Suprapubic skin (tissue), 4 donors: ENCODE measurements at regions not wholly inside any gene's neighbourhood (a gene's known extent, or its start where the extent isn't known, plus 50 kb on each side); places are given as distances from the start of the nearest gene placed in this dataset.

Source experiments
- DNase-seq, 2 donors: peaks; one replicate each; pipeline ENCODE4 v3.0.0-alpha.2; 2019; ENCODE audit warnings: low spot score in 2 of 2
- H3K27ac ChIP-seq: fragments of 200-600 bp; sonication (generic); one replicate; pipeline ENCODE4 v1.5.1; 2019
- H3K27me3 ChIP-seq: fragments of 200-600 bp; sonication (generic); one replicate; pipeline ENCODE4 v1.5.1; 2019
- H3K36me3 ChIP-seq: fragments of 200-600 bp; sonication (generic); one replicate; pipeline ENCODE4 v1.5.1; 2019
- H3K4me1 ChIP-seq: fragments of 200-600 bp; sonication (generic); one replicate; pipeline ENCODE4 v1.5.1; 2019
- H3K4me3 ChIP-seq: fragments of 200-600 bp; sonication (generic); one replicate; pipeline ENCODE4 v1.5.1; 2019; ENCODE audit warnings: mild to moderate bottlenecking
- H3K9me3 ChIP-seq: fragments of 200-600 bp; sonication (generic); one replicate; pipeline ENCODE4 v1.5.1; 2019
- EP300 ChIP-seq: sonication (generic); formaldehyde crosslinking; IDR thresholded peaks from one replicate; pipeline ENCODE4 v1.6.1; 2017; ENCODE audit warnings: antibody characterized with exemption
- POLR2A ChIP-seq, 2 donors: fragments of 450-650 bp; IDR thresholded peaks; one replicate each; pipeline ENCODE4 v1.6.1; 2017; ENCODE audit warnings: antibody characterized with exemption in 2 of 2, mild to moderate bottlenecking in 2 of 2, moderate library complexity in 2 of 2
- POLR2AphosphoS5 ChIP-seq, 3 donors: sonication (generic); formaldehyde crosslinking; IDR thresholded peaks; one replicate each; pipeline ENCODE4 v1.6.1; 2017; ENCODE audit warnings: antibody characterized with exemption in 3 of 3
- WGBS: methylation state at CpG from one replicate; pipeline ENCODE4 v1.1.5; 2018; 5-methylcytosine and 5-hydroxymethylcytosine counted together
- TF ChIP-seq, protein P1 (sequence below), 2 donors: fragments of 200-600 bp in 1 of 2; fragments of 450-650 bp in 1 of 2; sonication (generic) in 1 of 2; IDR thresholded peaks; one replicate each; pipeline ENCODE4 v1.5.1; 2016 to 2019; ENCODE audit warnings: antibody characterized with exemption in 2 of 2, mild to moderate bottlenecking in 1 of 2, moderate library complexity in 1 of 2

DNA sequence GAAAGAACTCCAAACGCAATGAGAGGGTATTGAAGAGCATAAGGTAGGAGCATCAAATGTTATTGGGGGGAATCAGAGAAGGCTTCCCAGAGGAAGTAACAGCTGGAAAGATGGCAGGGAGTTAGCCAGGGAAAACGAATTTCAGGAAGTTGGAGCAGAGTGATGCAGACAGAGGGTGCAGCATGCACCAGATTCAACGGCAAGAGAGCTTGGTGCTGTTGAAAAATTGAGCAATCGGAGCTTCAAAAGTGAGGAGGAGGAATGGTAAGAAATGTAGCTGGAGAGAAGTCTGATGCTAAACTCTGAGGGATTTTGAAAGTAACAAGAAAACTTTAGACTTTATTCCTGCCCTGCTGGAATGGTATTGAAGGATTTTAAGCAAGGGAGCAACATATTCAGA lies 541.0 kb upstream of the LMCD1 start:
- Histone ChIP-seq H3K27me3 (no peaks in the 10 kb centered on the region), H3K4me1 (no peaks in the 10 kb centered on the region), H3K36me3 (no peaks in the 10 kb centered on the region), H3K27ac (no peak overlapping the region), H3K9me3 (no peaks in the 10 kb centered on the region), H3K4me3 (no peak overlapping the region)
- 72% methylated on average over 4 of the region's 4 CpGs for WGBS
- TF ChIP-seq POLR2AphosphoS5 (IDR thresholded peaks at IDR 0.05) (no peak), POLR2A (IDR thresholded peaks at IDR 0.05) (no peak), EP300 (no peak)
- TF ChIP-seq, protein P1, sequence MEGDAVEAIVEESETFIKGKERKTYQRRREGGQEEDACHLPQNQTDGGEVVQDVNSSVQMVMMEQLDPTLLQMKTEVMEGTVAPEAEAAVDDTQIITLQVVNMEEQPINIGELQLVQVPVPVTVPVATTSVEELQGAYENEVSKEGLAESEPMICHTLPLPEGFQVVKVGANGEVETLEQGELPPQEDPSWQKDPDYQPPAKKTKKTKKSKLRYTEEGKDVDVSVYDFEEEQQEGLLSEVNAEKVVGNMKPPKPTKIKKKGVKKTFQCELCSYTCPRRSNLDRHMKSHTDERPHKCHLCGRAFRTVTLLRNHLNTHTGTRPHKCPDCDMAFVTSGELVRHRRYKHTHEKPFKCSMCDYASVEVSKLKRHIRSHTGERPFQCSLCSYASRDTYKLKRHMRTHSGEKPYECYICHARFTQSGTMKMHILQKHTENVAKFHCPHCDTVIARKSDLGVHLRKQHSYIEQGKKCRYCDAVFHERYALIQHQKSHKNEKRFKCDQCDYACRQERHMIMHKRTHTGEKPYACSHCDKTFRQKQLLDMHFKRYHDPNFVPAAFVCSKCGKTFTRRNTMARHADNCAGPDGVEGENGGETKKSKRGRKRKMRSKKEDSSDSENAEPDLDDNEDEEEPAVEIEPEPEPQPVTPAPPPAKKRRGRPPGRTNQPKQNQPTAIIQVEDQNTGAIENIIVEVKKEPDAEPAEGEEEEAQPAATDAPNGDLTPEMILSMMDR (IDR thresholded peaks at IDR 0.05): no peak
- DNase-seq: no peak

DNA sequence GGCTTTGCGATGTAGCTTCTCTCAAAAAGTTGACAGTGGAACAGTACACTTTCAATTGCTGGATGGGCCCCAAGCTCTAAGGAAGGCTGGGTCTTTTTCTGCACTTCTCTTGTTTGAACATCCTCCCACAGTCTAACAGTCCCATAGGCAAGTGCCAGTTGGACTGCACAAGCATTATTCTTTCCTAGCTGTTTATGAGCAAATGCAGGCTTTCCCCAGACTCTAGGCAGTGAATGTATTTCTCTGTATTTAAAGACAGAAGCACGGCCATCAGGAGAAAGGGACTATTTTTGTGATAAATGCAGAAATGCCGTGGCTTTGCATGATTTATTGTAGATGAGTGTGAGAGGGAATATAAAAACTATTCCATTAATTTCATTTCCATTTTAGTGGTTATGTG lies 539.3 kb upstream of the LMCD1 start:
- no peak for DNase-seq
- Histone ChIP-seq H3K9me3 (no peaks in the 10 kb centered on the region), H3K27ac (no peak overlapping the region), H3K36me3 (no peaks in the 10 kb centered on the region), H3K27me3 (no peaks in the 10 kb centered on the region), H3K4me1 (no peaks in the 10 kb centered on the region), H3K4me3 (no peak overlapping the region)
- TF ChIP-seq POLR2A (IDR thresholded peaks at IDR 0.05) (no peak), EP300 (no peak), POLR2AphosphoS5 (IDR thresholded peaks at IDR 0.05) (no peak)
- TF ChIP-seq, protein P1 (IDR thresholded peaks at IDR 0.05): no peak
- 42% methylated on average over 3 of the region's 3 CpGs for WGBS

DNA sequence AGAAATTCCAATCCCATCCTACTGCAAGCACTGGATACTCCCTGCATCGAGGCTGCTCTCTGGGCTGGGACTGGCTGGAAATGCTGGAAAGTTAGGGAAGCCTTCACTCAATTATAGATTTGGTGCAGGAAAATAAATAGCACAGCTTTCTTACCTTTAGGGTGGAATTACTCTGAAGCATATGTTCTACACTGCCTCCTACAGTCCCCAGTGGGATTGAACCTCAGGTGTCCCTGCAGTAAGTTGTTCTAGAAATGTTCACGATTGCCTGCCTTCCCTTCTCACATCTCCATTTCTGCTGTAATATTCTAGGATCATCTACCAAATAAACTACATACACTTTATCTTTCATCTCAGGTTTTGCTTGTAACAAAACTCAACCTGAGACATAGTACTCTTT lies 536.7 kb upstream of the LMCD1 start:
- H3K9me3 ChIP-seq: no peaks in the 10 kb centered on the region
- H3K27me3 ChIP-seq: no peaks in the 10 kb centered on the region
- no peaks in the 10 kb centered on the region for H3K4me1 ChIP-seq
- no peak overlapping the region for H3K4me3 ChIP-seq
- H3K36me3 ChIP-seq: no peaks in the 10 kb centered on the region
- TF ChIP-seq POLR2AphosphoS5 (IDR thresholded peaks at IDR 0.05) (no peak), EP300 (no peak), POLR2A (IDR thresholded peaks at IDR 0.05) (no peak)
- TF ChIP-seq, protein P1 (IDR thresholded peaks at IDR 0.05): no peak
- no peak for DNase-seq
- 82% methylated on average over 2 of the region's 2 CpGs for WGBS
- H3K27ac ChIP-seq: no peak overlapping the region

DNA sequence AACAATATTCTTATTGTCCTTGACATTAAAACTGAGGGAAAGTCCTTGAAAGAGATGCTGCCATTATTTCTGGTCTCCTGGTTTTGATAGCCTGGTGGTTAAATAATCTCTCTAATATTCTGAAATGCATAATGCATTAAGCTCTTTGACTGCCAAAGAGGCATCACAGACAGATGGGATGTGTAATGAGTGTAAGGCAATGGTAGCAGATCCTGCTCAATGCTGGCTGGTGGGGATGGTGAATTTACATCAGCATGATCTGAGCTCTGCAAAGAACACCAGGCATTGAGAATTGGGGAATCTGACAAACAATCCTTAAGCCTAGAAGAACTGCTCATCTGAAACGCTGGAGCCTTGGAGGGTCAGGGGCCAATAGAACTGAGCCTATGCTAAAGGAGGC lies 528.6 kb upstream of the LMCD1 start:
- Histone ChIP-seq H3K4me1 (peaks cover 3% of the 10 kb centered on the region), H3K27me3 (no peaks in the 10 kb centered on the region), H3K9me3 (no peaks in the 10 kb centered on the region), H3K27ac (no peak overlapping the region), H3K36me3 (no peaks in the 10 kb centered on the region), H3K4me3 (no peak overlapping the region)
- 71% methylated on average over 1 of the region's 1 CpG for WGBS
- no peak for DNase-seq
- TF ChIP-seq, protein P1 (IDR thresholded peaks at IDR 0.05): no peak
- no peak for TF ChIP-seq POLR2A (IDR thresholded peaks at IDR 0.05)
- TF ChIP-seq EP300: no peak
- no peak for TF ChIP-seq POLR2AphosphoS5 (IDR thresholded peaks at IDR 0.05)

DNA sequence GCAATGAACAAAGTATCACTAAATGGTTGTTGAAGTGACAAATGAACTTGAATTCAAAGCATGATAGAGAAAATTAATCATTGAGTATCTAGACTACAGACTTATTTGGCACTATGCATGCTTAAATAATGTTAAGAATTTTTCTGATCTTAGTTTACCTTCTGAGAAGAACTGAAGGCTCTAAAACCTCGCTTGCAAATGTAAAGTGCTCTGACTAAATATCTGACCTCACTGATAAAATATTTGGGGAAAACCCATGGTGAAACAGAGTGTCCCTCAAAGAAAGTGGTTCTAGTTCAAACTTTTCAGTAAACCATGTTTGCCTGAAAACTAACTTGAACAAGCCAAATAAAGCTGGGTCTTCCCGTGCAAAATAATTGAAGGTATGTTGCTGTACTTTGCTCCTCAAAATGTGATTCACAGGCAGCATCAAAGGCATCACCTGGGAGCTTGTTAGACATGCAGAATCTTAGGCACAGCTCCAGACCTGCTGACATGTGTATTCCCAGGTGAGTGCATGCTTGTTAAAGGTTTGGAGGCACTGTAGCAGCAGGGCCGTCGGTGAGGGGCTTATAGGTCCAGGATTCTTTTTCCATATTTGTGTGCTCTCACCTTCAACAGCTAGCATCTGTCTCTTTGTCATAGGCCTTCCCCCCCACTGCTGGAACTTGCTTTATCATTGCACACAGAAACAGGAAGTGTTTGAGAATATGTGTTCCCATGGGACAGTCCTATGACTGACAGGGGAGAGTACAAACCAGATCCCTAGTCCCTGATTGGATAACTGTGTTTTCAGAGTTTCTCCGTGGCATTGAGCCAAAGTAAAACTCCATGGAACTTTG lies 524.2 kb upstream of the LMCD1 start:
- Histone ChIP-seq H3K4me1 (peaks cover 3% of the 10 kb centered on the region), H3K27me3 (no peaks in the 10 kb centered on the region), H3K9me3 (no peaks in the 10 kb centered on the region), H3K4me3 (no peak overlapping the region), H3K27ac (no peak overlapping the region), H3K36me3 (no peaks in the 10 kb centered on the region)
- WGBS: 36% methylated on average over 5 of the region's 5 CpGs
- no peak for DNase-seq
- TF ChIP-seq POLR2A (IDR thresholded peaks at IDR 0.05): no peak
- TF ChIP-seq, protein P1 (IDR thresholded peaks at IDR 0.05): no peak
- no peak for TF ChIP-seq EP300
- TF ChIP-seq POLR2AphosphoS5 (IDR thresholded peaks at IDR 0.05): no peak
